ENCODE measurements at regions not wholly inside any gene's neighbourhood (a gene's known extent, or its start where the extent isn't known, plus 50 kb on each side); places are given as distances from the start of the nearest gene placed in this dataset.

GRCh38 chr22:26986884-26987283, 329.5 kb downstream of the MIAT start (continued):
- TF ChIP-seq CTCF (IDR thresholded peaks at IDR 0.05; ENCODE audit: control extremely low read depth in 1 of 3, insufficient read depth in 1 of 3, low read depth in 1 of 3, low read length in 3 of 3) (peak; percentile 14 to 48 (median 26); a peak in 3 of 4 replicates), POLR2A (IDR thresholded peaks at IDR 0.05; ENCODE audit: control extremely low read depth in 1 of 2, low read depth in 2 of 2, low read length in 2 of 2) (no peak), POLR2AphosphoS5 (IDR thresholded peaks at IDR 0.05; ENCODE audit: low read depth, low read length) (no peak), RFX5 (IDR thresholded peaks at IDR 0.05; ENCODE audit: borderline replicate concordance, low read depth, low read length) (no peak)

All from H1 (cell line).